ENCODE measurements at regions not wholly inside any gene's neighbourhood (a gene's known extent, or its start where the extent isn't known, plus 50 kb on each side); places are given as distances from the start of the nearest gene placed in this dataset.

- no peak for DNase-seq
Measured at GRCh38 chr6:81694855-81695254, 57.6 kb downstream of the TENT5A start.

- DNase-seq, result no peak
Measured at GRCh38 chr6:81694207-81694606, 58.3 kb downstream of the TENT5A start.

- DNase-seq, result no peak
Measured at GRCh38 chr6:81693266-81693665, 59.2 kb downstream of the TENT5A start.

GRCh38 chr6:81690073-81690472 is 62.4 kb downstream of the TENT5A start:
- no peak for DNase-seq

- DNase-seq, result no peak
Measured at GRCh38 chr6:81689580-81689979, 62.9 kb downstream of the TENT5A start.

GRCh38 chr6:81683912-81684311 is 68.6 kb downstream of the TENT5A start:
- peak; percentile 13 for DNase-seq

GRCh38 chr6:81682858-81683620 is 69.4 kb downstream of the TENT5A start:
- no peak for DNase-seq

- no peak for DNase-seq
Measured at GRCh38 chr6:81682235-81682795, 70.2 kb downstream of the TENT5A start.

- DNase-seq, result no peak
Measured at GRCh38 chr6:81669445-81669844, 83.0 kb downstream of the TENT5A start.

- DNase-seq, result no peak
Measured at GRCh38 chr6:81668615-81669047, 83.8 kb downstream of the TENT5A start.

- DNase-seq, result no peak
Measured at GRCh38 chr6:81666481-81666880, 86.0 kb downstream of the TENT5A start.

GRCh38 chr6:81656231-81656630 is 96.2 kb downstream of the TENT5A start:
- no peak for DNase-seq

- peak; percentile 50 for DNase-seq
Measured at GRCh38 chr6:81655696-81656095, 96.8 kb downstream of the TENT5A start.

GRCh38 chr6:81648502-81648901 is 104.0 kb downstream of the TENT5A start:
- no peak for DNase-seq

- no peak for DNase-seq
Measured at GRCh38 chr6:81643156-81643555, 109.3 kb downstream of the TENT5A start.

GRCh38 chr6:81640891-81641290 is 111.6 kb downstream of the TENT5A start:
- no peak for DNase-seq

GRCh38 chr6:81640126-81640525 is 112.4 kb downstream of the TENT5A start:
- DNase-seq, result no peak

GRCh38 chr6:81638366-81638765 is 114.1 kb downstream of the TENT5A start:
- DNase-seq, result no peak

- no peak for DNase-seq
Measured at GRCh38 chr6:81636930-81637568, 115.4 kb downstream of the TENT5A start.

GRCh38 chr6:81634155-81634880 is 118.2 kb downstream of the TENT5A start:
- no peak for DNase-seq

- DNase-seq, result no peak
Measured at GRCh38 chr6:81633391-81633790, 119.1 kb downstream of the TENT5A start.

GRCh38 chr6:81630719-81631118 is 121.8 kb downstream of the TENT5A start:
- DNase-seq, result no peak

- DNase-seq, result no peak
Measured at GRCh38 chr6:81625216-81625615, 127.3 kb downstream of the TENT5A start.

Measured in fibroblast of skin of back (primary cell).